Stimulated activated effector memory CD8-positive, alpha-beta T cell treated with anti-CD3 and anti-CD28 coated beads, Interleukin-12 subunit alpha, Interleukin-12 subunit beta, amount 100 ng/mL, for 72 hours (primary cell): ENCODE measurements at regions not wholly inside any gene's neighbourhood (a gene's known extent, or its start where the extent isn't known, plus 50 kb on each side); places are given as distances from the start of the nearest gene placed in this dataset.
"Not testable (repeated sequence)": the region's sequence is repeated elsewhere in the genome, so short reads cannot be mapped to it uniquely, and the experiment has no call there.

Experiments used
- ATAC-seq: fragments of 150-1000 bp; cut with Tn5 transposase; 2 replicates; pipeline ENCODE4 v1.10.0; 2021
- DNase-seq, 2 donors: peaks; one replicate each; pipeline ENCODE4 v3.0.0; 2021 to 2022; ENCODE audit warnings: low spot score in 2 of 2
- H3K27ac Mint-ChIP-seq: one replicate; pipeline ENCODE4 v1.8.0; 2022; ENCODE audit warnings: mild to moderate bottlenecking, mixed read lengths
- H3K36me3 Mint-ChIP-seq: one replicate; pipeline ENCODE4 v1.8.0; 2022; ENCODE audit warnings: mild to moderate bottlenecking, mixed read lengths
- H3K4me1 Mint-ChIP-seq: one replicate; pipeline ENCODE4 v1.8.0; 2022; ENCODE audit warnings: mixed read lengths
- H3K4me3 Mint-ChIP-seq: one replicate; pipeline ENCODE4 v1.8.0; 2022; ENCODE audit warnings: mild to moderate bottlenecking, mixed read lengths
- H3K9me3 Mint-ChIP-seq: one replicate; pipeline ENCODE4 v1.8.0; 2022; ENCODE audit warnings: mixed read lengths

GRCh38 chr9:61330342-61331092 is 140.7 kb downstream of the SPATA31A7 start:
- not testable (repeated sequence) for H3K4me1 Mint-ChIP-seq, H3K36me3 Mint-ChIP-seq, H3K27ac Mint-ChIP-seq, H3K9me3 Mint-ChIP-seq, H3K4me3 Mint-ChIP-seq, ATAC-seq
- peak in 1 of 2 donors; percentile 30 for DNase-seq

- not testable (repeated sequence) for H3K4me3 Mint-ChIP-seq, H3K36me3 Mint-ChIP-seq, H3K9me3 Mint-ChIP-seq, DNase-seq, H3K27ac Mint-ChIP-seq, ATAC-seq, H3K4me1 Mint-ChIP-seq
Observed at GRCh38 chr9:61356936-61357335, 167.1 kb downstream of the SPATA31A7 start.

- not testable (repeated sequence) for H3K36me3 Mint-ChIP-seq, DNase-seq, H3K4me3 Mint-ChIP-seq, H3K27ac Mint-ChIP-seq, H3K4me1 Mint-ChIP-seq, H3K9me3 Mint-ChIP-seq, ATAC-seq
Observed at GRCh38 chr9:61374390-61374789, 184.6 kb downstream of the SPATA31A7 start.

- H3K36me3 Mint-ChIP-seq, DNase-seq, H3K4me1 Mint-ChIP-seq, H3K4me3 Mint-ChIP-seq, H3K27ac Mint-ChIP-seq, H3K9me3 Mint-ChIP-seq, ATAC-seq: not testable (repeated sequence)
Observed at GRCh38 chr9:61376159-61376558, 186.3 kb downstream of the SPATA31A7 start.

GRCh38 chr9:61386035-61386815 is 196.4 kb downstream of the SPATA31A7 start:
- ATAC-seq, H3K27ac Mint-ChIP-seq, H3K4me1 Mint-ChIP-seq, H3K36me3 Mint-ChIP-seq, DNase-seq, H3K4me3 Mint-ChIP-seq, H3K9me3 Mint-ChIP-seq: not testable (repeated sequence)

- not testable (repeated sequence) for H3K36me3 Mint-ChIP-seq, H3K4me1 Mint-ChIP-seq, DNase-seq, H3K27ac Mint-ChIP-seq, H3K4me3 Mint-ChIP-seq, H3K9me3 Mint-ChIP-seq, ATAC-seq
Observed at GRCh38 chr9:61386816-61387102, 196.9 kb downstream of the SPATA31A7 start.

GRCh38 chr9:61402692-61403091 is 212.9 kb downstream of the SPATA31A7 start:
- not testable (repeated sequence) for H3K9me3 Mint-ChIP-seq, ATAC-seq, H3K4me1 Mint-ChIP-seq, H3K36me3 Mint-ChIP-seq, H3K4me3 Mint-ChIP-seq, DNase-seq, H3K27ac Mint-ChIP-seq

- not testable (repeated sequence) for H3K36me3 Mint-ChIP-seq, H3K4me1 Mint-ChIP-seq, H3K27ac Mint-ChIP-seq, H3K4me3 Mint-ChIP-seq, H3K9me3 Mint-ChIP-seq, DNase-seq, ATAC-seq
Observed at GRCh38 chr9:61411933-61412605, 222.2 kb downstream of the SPATA31A7 start.

- not testable (repeated sequence) for H3K4me1 Mint-ChIP-seq, H3K4me3 Mint-ChIP-seq, ATAC-seq, H3K27ac Mint-ChIP-seq, H3K36me3 Mint-ChIP-seq, DNase-seq, H3K9me3 Mint-ChIP-seq
Observed at GRCh38 chr9:61412738-61413137, 222.9 kb downstream of the SPATA31A7 start.

GRCh38 chr9:61418174-61418573 is 228.3 kb downstream of the SPATA31A7 start:
- not testable (repeated sequence) for ATAC-seq, H3K4me1 Mint-ChIP-seq, H3K36me3 Mint-ChIP-seq, H3K27ac Mint-ChIP-seq, H3K9me3 Mint-ChIP-seq, DNase-seq, H3K4me3 Mint-ChIP-seq

GRCh38 chr9:61420267-61420958 is 230.6 kb downstream of the SPATA31A7 start:
- ATAC-seq, result not testable (repeated sequence)

GRCh38 chr9:61447189-61447588 is 257.4 kb downstream of the SPATA31A7 start:
- H3K9me3 Mint-ChIP-seq, H3K36me3 Mint-ChIP-seq, ATAC-seq, DNase-seq, H3K4me3 Mint-ChIP-seq, H3K27ac Mint-ChIP-seq, H3K4me1 Mint-ChIP-seq: not testable (repeated sequence)

More at GRCh38 chr9:61420267-61420958, 230.6 kb downstream of the SPATA31A7 start:
- H3K27ac Mint-ChIP-seq, H3K9me3 Mint-ChIP-seq, H3K36me3 Mint-ChIP-seq, H3K4me1 Mint-ChIP-seq, DNase-seq, H3K4me3 Mint-ChIP-seq: not testable (repeated sequence)

- DNase-seq, ATAC-seq, H3K4me3 Mint-ChIP-seq, H3K4me1 Mint-ChIP-seq, H3K36me3 Mint-ChIP-seq, H3K9me3 Mint-ChIP-seq, H3K27ac Mint-ChIP-seq: not testable (repeated sequence)
Observed at GRCh38 chr9:61460860-61461259, 271.0 kb downstream of the SPATA31A7 start.
